ENCODE measurements at regions not wholly inside any gene's neighbourhood (a gene's known extent, or its start where the extent isn't known, plus 50 kb on each side); places are given as distances from the start of the nearest gene placed in this dataset.

GRCh38 chr5:60522292-60522905, 177.6 kb downstream of the DEPDC1B start:
- TF ChIP-seq, protein P1, sequence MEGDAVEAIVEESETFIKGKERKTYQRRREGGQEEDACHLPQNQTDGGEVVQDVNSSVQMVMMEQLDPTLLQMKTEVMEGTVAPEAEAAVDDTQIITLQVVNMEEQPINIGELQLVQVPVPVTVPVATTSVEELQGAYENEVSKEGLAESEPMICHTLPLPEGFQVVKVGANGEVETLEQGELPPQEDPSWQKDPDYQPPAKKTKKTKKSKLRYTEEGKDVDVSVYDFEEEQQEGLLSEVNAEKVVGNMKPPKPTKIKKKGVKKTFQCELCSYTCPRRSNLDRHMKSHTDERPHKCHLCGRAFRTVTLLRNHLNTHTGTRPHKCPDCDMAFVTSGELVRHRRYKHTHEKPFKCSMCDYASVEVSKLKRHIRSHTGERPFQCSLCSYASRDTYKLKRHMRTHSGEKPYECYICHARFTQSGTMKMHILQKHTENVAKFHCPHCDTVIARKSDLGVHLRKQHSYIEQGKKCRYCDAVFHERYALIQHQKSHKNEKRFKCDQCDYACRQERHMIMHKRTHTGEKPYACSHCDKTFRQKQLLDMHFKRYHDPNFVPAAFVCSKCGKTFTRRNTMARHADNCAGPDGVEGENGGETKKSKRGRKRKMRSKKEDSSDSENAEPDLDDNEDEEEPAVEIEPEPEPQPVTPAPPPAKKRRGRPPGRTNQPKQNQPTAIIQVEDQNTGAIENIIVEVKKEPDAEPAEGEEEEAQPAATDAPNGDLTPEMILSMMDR (conservative IDR thresholded peaks at IDR 0.05), result no peak
- no peak for TF ChIP-seq ZFX (IDR thresholded peaks at IDR 0.05)

All from C4-2B (cell line).